HepG2 (cell line): ENCODE measurements at regions not wholly inside any gene's neighbourhood (a gene's known extent, or its start where the extent isn't known, plus 50 kb on each side); places are given as distances from the start of the nearest gene placed in this dataset.

Experiments used
- ATAC-seq: fragments of 200-7000 bp; cut with Tn5 transposase; 3 replicates; pipeline ENCODE4 v1.9.1; 2020; ENCODE audit warnings: mild to moderate bottlenecking, moderate library complexity
- BruUV-seq: library from RNA; stranded (reverse); fragments of 400-500 nt; replicated peaks from 2 replicates; lab custom pipeline; 2021; lab: Mats Ljungman, UMichigan
- CTCF ChIA-PET: fragments of 300-600 bp; formaldehyde crosslinking; extraction: SDS; loops from one replicate; lab custom pipeline; 2021; ENCODE audit warnings: low total read pairs, inconsistent platforms, low intra/inter-chr PET ratio; lab: Yijun Ruan, JAX
- POLR2A ChIA-PET: fragments of 350-600 bp; sonication (Branson Sonifier 250); formaldehyde crosslinking; loops from one replicate; lab custom pipeline; 2020; ENCODE audit warnings: antibody characterized with exemption, inconsistent platforms; lab: Yijun Ruan, JAX
- DNase-seq: peaks from one replicate; pipeline ENCODE4 v3.0.0-alpha.2; 2015; ENCODE audit warnings: low spot score
- FAIRE-seq: peaks from 3 replicates; lab custom pipeline; 2011; peaks lifted over from hg19 to GRCh38; lab: Jason Lieb, UNC
- H2AFZ ChIP-seq: one replicate; pipeline ENCODE4 v1.6.1; 2011; ENCODE audit warnings: low read length, inconsistent platforms
- H3K27ac ChIP-seq: fragments of 300-600 bp; 3 replicates; pipeline ENCODE4 v1.8.0; 2011; ENCODE audit warnings: mixed run types, mild to moderate bottlenecking, mixed read lengths, low read length, inconsistent platforms; ENCODE audit not compliant: insufficient read depth; ENCODE audit errors: extremely low read length
- H3K27me3 ChIP-seq, 2 experiments: fragments of 200-600 bp in 1 of 2; 2 replicates in 1 of 2; 3 replicates in 1 of 2; pipeline versions ENCODE4 v1.6.0 to v1.8.0; 2011; ENCODE audit warnings: low read length in 2 of 2, mild to moderate bottlenecking in 2 of 2, moderate library complexity in 2 of 2, inconsistent platforms in 1 of 2; ENCODE audit not compliant: insufficient read depth in 2 of 2, control insufficient read depth in 1 of 2
- H3K36me3 ChIP-seq, 2 experiments: fragments of 200-600 bp in 1 of 2; replicated peaks in 1 of 2; 2 replicates in 1 of 2; 3 replicates in 1 of 2; pipeline versions ENCODE4 v1.5.1 to v1.8.0; 2011; ENCODE audit warnings: low read length in 2 of 2, inconsistent platforms in 1 of 2; ENCODE audit not compliant: insufficient read depth in 2 of 2, control insufficient read depth in 1 of 2
- H3K4me1 ChIP-seq: 2 replicates; pipeline ENCODE4 v1.5.1; 2012; ENCODE audit warnings: low read length, inconsistent platforms; ENCODE audit not compliant: insufficient read depth
- H3K4me2 ChIP-seq: 2 replicates; pipeline ENCODE4 v1.6.0; 2011; ENCODE audit warnings: low read depth, low read length, inconsistent platforms
- H3K4me3 ChIP-seq, 3 experiments: fragments of 200-600 bp in 1 of 3; sonication (generic), shearing (Covaris generic) in 1 of 3; replicated peaks in 1 of 3; 2 replicates each; pipeline ENCODE4 v1.5.1; 2011 to 2016; ENCODE audit warnings: low read length in 3 of 3, inconsistent platforms in 2 of 3, low read depth in 2 of 3, mild to moderate bottlenecking in 2 of 3, control low read depth in 1 of 3, mixed read lengths in 1 of 3; ENCODE audit not compliant: insufficient read depth in 1 of 3
- H3K79me2 ChIP-seq: one replicate; pipeline ENCODE4 v1.6.1; 2011; ENCODE audit warnings: low read length, inconsistent platforms; ENCODE audit not compliant: insufficient read depth
- H3K9ac ChIP-seq: 2 replicates; pipeline ENCODE4 v1.6.0; 2011; ENCODE audit warnings: mild to moderate bottlenecking, low read depth, low read length, inconsistent platforms; ENCODE audit not compliant: insufficient read depth
- H3K9me3 ChIP-seq: 2 replicates; pipeline ENCODE4 v1.5.1; 2012; ENCODE audit warnings: mild to moderate bottlenecking, low read length
- H4K20me1 ChIP-seq: 2 replicates; pipeline ENCODE4 v1.6.0; 2011; ENCODE audit warnings: inconsistent platforms, mild to moderate bottlenecking, low read length, moderate library complexity; ENCODE audit not compliant: insufficient read depth
- ARID4A ChIP-seq: sonication (generic); formaldehyde crosslinking; IDR thresholded peaks from 2 replicates; pipeline ENCODE4 v1.5.0; 2020; ENCODE audit warnings: mild to moderate bottlenecking, missing genetic modification reagents, borderline replicate concordance
- ATF5 ChIP-seq: sonication (generic); formaldehyde crosslinking; IDR thresholded peaks from 2 replicates; pipeline ENCODE4 v1.4.0; 2020; ENCODE audit warnings: mild to moderate bottlenecking, low read depth, missing genetic modification reagents
- CCAR2 ChIP-seq: fragments of 200-400 bp; formaldehyde crosslinking; optimal IDR thresholded peaks from 2 replicates; pipeline ENCODE3; 2018; ENCODE audit warnings: low read depth, mild to moderate bottlenecking, low read length, moderate library complexity
- ELF4 ChIP-seq: sonication (generic); formaldehyde crosslinking; IDR thresholded peaks from 2 replicates; pipeline ENCODE4 v1.5.0; 2020; ENCODE audit warnings: missing genetic modification reagents, mild to moderate bottlenecking, moderate library complexity, borderline replicate concordance
- ERF ChIP-seq: IDR thresholded peaks from 2 replicates; pipeline ENCODE4 v1.6.1; 2018; ENCODE audit warnings: missing biosample characterization, missing genetic modification reagents
- ESRRA ChIP-seq: sonication (generic); formaldehyde crosslinking; IDR thresholded peaks from 2 replicates; pipeline ENCODE4 v1.5.1; 2020; ENCODE audit warnings: mild to moderate bottlenecking, low read depth, missing genetic modification reagents
- GPN1 ChIP-seq: sonication (generic); formaldehyde crosslinking; IDR thresholded peaks from 2 replicates; pipeline ENCODE4 v1.5.1; 2020; ENCODE audit warnings: missing genetic modification reagents, borderline replicate concordance
- HDAC2 ChIP-seq: sonication (generic); formaldehyde crosslinking; IDR thresholded peaks from 2 replicates; pipeline ENCODE4 v1.4.0; 2020; ENCODE audit warnings: missing genetic modification reagents
- HHEX ChIP-seq: IDR thresholded peaks from 2 replicates; pipeline ENCODE4 v1.6.1; 2016; ENCODE audit warnings: control low read depth
- HNF1A ChIP-seq, 2 experiments: sonication (generic) in 1 of 2; formaldehyde crosslinking in 1 of 2; IDR thresholded peaks; 2 replicates each; pipeline versions ENCODE4 v1.4.0 to v1.6.1; 2016 to 2020; ENCODE audit warnings: borderline replicate concordance in 1 of 2, low read depth in 1 of 2, mild to moderate bottlenecking in 1 of 2, missing genetic modification reagents in 1 of 2
- MTF2 ChIP-seq: sonication (generic); formaldehyde crosslinking; IDR thresholded peaks from 2 replicates; pipeline ENCODE4 v1.5.0; 2020; ENCODE audit warnings: missing genetic modification reagents, borderline replicate concordance
- POLR2AphosphoS5 ChIP-seq: IDR thresholded peaks from 2 replicates; pipeline ENCODE4 v1.6.1; 2012; ENCODE audit warnings: low read depth, low read length
- RARA ChIP-seq: IDR thresholded peaks from 2 replicates; pipeline ENCODE4 v1.6.1; 2016; ENCODE audit warnings: missing genetic modification reagents, missing compliant biosample characterization
- TCF7 ChIP-seq: sonication (generic); IDR thresholded peaks from 2 replicates; pipeline ENCODE4 v1.6.1; 2016; ENCODE audit warnings: antibody characterized with exemption, low read depth
- TSC22D2 ChIP-seq: sonication (generic); formaldehyde crosslinking; IDR thresholded peaks from 2 replicates; pipeline ENCODE4 v1.5.1; 2020; ENCODE audit warnings: missing genetic modification reagents, mild to moderate bottlenecking, borderline replicate concordance
- ZC3H4 ChIP-seq: sonication (generic); formaldehyde crosslinking; IDR thresholded peaks from 2 replicates; pipeline ENCODE4 v1.4.0; 2020; ENCODE audit warnings: missing genetic modification reagents, borderline replicate concordance
- ZNF235 ChIP-seq: sonication (generic); formaldehyde crosslinking; IDR thresholded peaks from 2 replicates; pipeline ENCODE4 v1.8.1; 2023; ENCODE audit warnings: mild to moderate bottlenecking, missing genetic modification reagents, borderline replicate concordance
- ZNF549 ChIP-seq: sonication (generic); formaldehyde crosslinking; IDR thresholded peaks from 2 replicates; pipeline ENCODE4 v1.5.0; 2020; ENCODE audit warnings: missing genetic modification reagents
- ZNF792 ChIP-seq: IDR thresholded peaks from 2 replicates; pipeline ENCODE4 v1.6.1; 2016
- WGBS: methylation state at CpG from one replicate; pipeline ENCODE4 v1.1.6; 2017; ENCODE audit warnings: low lambda C conversion rate; 5-methylcytosine and 5-hydroxymethylcytosine counted together
- in situ Hi-C: cut with HindIII; loops from 2 replicates; pipeline ENCODE4 v1.10.0; 2017; ENCODE audit warnings: low pct_unique_long_range_greater_than_20kb; ENCODE audit not compliant: extremely low pct_ligation_motif_present
- intact Hi-C: fragments of 100-400 bp; cut with micrococcal nuclease; formaldehyde crosslinking; loops from one replicate; pipeline ENCODE4 v1.10.0; 2022; ENCODE audit not compliant: unreplicated experiment

- no TSS peak for BruUV-seq
- WGBS = 18% methylated on average over 9 of the region's 10 CpGs
- H3K36me3 ChIP-seq = no peaks in the 10 kb centered on the region
These were observed 240.8 kb upstream of the ZNF462 start for GRCh38 chr9:106622164-106622487.

More at GRCh38 chr9:106622164-106622487, 240.8 kb upstream of the ZNF462 start:
- DNase-seq (no peak), FAIRE-seq (no peak), ATAC-seq (no peak)
- TF ChIP-seq TCF7 (no peak), ZNF549 (no peak), ARID4A (CRISPR knock-in tag) (no peak), CCAR2 (no peak), ELF4 (CRISPR knock-in tag) (no peak), HHEX (CRISPR knock-in tag) (no peak), HNF1A (IDR thresholded peaks at IDR 0.05; ENCODE audit: low read depth) (no peak), HNF1A (CRISPR knock-in tag; IDR thresholded peaks at IDR 0.05; ENCODE audit: borderline replicate concordance) (no peak), POLR2AphosphoS5 (no peak), HDAC2 (CRISPR knock-in tag) (no peak), ZC3H4 (no peak), MTF2 (CRISPR knock-in tag) (no peak), ESRRA (CRISPR knock-in tag) (no peak), ZNF792 (CRISPR knock-in tag) (no peak), GPN1 (CRISPR knock-in tag) (no peak), TSC22D2 (CRISPR knock-in tag) (no peak), ERF (CRISPR knock-in tag) (no peak), ZNF235 (CRISPR knock-in tag) (no peak), ATF5 (CRISPR knock-in tag) (no peak), RARA (CRISPR knock-in tag) (no peak)
- intact Hi-C loops (no loop called here), in situ Hi-C loops (no loop called here)
- no peaks in the 10 kb centered on the region for H3K79me2 ChIP-seq
- no peak overlapping the region for H3K4me2 ChIP-seq
- H2AFZ ChIP-seq = no peak overlapping the region
- no peak overlapping the region for H3K9ac ChIP-seq
- H3K4me3 ChIP-seq = no peak overlapping the region
- ChIA-PET POLR2A (no interaction called here), CTCF (no interaction called here)
- H3K27ac ChIP-seq = no peak overlapping the region
- H4K20me1 ChIP-seq = no peaks in the 10 kb centered on the region
- no peaks in the 10 kb centered on the region; a peak in 2 of 5 replicates for H3K27me3 ChIP-seq
- no peaks in the 10 kb centered on the region for H3K9me3 ChIP-seq
- H3K4me1 ChIP-seq = no peaks in the 10 kb centered on the region
